ENCODE measurements at regions not wholly inside any gene's neighbourhood (a gene's known extent, or its start where the extent isn't known, plus 50 kb on each side); places are given as distances from the start of the nearest gene placed in this dataset.
"Not testable (repeated sequence)": the region's sequence is repeated elsewhere in the genome, so short reads cannot be mapped to it uniquely, and the experiment has no call there.

DNA sequence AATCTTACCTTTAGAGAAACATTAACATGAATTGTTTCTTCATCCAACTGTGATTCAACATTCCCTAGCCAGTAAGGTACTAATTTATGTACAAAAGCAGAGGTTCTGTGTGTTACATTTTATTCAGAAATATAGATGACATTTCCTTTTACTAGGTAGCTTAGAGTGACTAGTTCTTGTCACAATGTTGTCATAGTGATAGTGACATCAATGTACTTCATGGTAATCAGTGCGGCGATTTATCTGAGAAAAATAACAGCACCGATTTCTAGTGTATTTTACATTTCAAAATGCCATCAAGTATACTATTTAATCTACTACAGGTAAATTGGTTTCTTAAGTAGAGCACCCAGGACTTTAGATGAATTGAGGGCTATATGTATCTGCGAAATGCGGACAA lies 72.1 kb upstream of the DGKB start:
- no peaks in the 10 kb centered on the region for H3K27me3 Mint-ChIP-seq
- no peak overlapping the region for H3K4me3 Mint-ChIP-seq
- no peaks in the 10 kb centered on the region for H3K36me3 Mint-ChIP-seq (ENCODE audit: low read depth)

DNA sequence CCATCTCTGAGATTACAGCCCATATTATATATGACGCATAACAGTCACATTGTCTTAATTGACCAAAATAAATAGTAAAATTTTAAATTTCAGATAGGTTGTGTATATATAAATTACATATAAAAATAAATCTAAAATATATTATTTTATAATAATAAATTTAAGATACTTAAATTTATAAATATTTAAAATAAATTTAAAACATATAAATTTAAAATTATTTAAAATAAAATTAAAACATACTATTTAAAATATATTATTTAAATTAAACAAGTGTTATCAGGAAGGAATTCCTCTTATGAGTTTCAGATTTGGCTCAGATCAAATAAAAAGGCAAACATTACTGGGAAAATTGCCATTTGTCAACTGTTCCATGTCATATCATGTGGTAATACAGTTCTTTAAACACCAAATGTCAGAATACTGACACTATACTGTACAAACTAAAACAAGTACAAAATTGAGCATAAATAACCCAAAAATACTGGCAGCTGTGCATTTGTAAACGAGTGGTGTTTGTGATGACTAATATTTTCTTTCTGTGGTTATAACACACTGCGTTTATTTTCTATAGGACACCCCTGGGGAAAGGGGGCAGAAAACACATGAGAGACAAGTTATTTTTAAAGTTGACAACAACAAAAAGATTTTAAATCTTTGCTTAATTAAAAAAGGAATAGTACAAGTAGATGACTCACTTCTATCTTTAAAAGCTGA lies 71.3 kb upstream of the DGKB start:
- Mint-ChIP-seq H3K36me3 (ENCODE audit: low read depth) (no peaks in the 10 kb centered on the region), H3K9me3 (no peaks in the 10 kb centered on the region), H3K27me3 (no peaks in the 10 kb centered on the region), H3K4me3 (no peak overlapping the region), H3K4me1 (ENCODE audit: low read depth) (no peaks in the 10 kb centered on the region), H3K27ac (no peak overlapping the region)
- intact Hi-C loops (cut with micrococcal nuclease) = no loop called here

More for the DNA sequence above, 72.1 kb upstream of the DGKB start:
- Mint-ChIP-seq H3K27ac (no peak overlapping the region), H3K9me3 (no peaks in the 10 kb centered on the region), H3K4me1 (ENCODE audit: low read depth) (no peaks in the 10 kb centered on the region)
- intact Hi-C loops (cut with micrococcal nuclease) = no loop called here

DNA sequence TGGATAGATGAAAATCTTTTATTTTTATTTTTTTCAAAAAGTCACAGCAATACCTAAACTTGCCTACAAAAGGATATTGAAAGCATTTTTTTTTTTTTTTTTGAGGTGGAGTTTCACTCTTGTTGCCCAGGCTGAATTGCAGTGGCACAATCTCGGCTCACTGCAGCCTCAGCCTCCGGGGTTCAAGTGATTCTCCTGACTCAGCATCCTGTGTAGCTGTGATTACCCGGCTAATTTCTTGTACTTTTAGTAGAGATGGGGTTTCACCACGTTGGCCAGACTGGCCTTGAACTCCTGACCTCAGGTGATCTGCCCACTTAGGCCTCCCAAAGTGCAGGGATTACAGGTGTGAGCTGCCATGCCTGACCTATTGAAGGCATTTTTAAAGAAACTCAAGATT lies 69.1 kb upstream of the DGKB start:
- H3K9me3 Mint-ChIP-seq; intact Hi-C loops (cut with micrococcal nuclease); H3K27ac Mint-ChIP-seq; H3K27me3 Mint-ChIP-seq; H3K4me3 Mint-ChIP-seq; H3K36me3 Mint-ChIP-seq (ENCODE audit: low read depth); H3K4me1 Mint-ChIP-seq (ENCODE audit: low read depth): not testable (repeated sequence)

DNA sequence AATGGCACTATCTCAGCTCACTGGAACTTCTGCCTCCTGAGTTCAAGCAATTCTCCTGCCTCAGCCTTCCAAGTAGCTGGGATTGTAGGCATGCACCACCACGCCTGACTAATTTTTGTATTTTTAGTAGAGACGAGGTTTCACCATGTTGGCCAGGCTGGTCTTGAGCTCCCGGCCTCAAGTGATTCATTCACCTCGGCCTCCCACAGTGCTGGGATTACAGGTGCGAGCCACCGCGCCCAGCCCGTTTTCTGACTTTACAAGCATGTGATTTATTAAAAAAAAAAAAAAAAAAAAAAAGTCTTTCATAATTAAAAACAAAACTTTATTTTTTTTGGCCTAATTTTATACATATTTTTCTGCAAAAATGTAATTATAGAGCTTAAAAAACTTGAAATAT lies 64.8 kb upstream of the DGKB start:
- H3K4me1 Mint-ChIP-seq (ENCODE audit: low read depth); H3K27me3 Mint-ChIP-seq; intact Hi-C loops (cut with micrococcal nuclease); H3K27ac Mint-ChIP-seq; H3K4me3 Mint-ChIP-seq; H3K9me3 Mint-ChIP-seq; H3K36me3 Mint-ChIP-seq (ENCODE audit: low read depth): not testable (repeated sequence)

DNA sequence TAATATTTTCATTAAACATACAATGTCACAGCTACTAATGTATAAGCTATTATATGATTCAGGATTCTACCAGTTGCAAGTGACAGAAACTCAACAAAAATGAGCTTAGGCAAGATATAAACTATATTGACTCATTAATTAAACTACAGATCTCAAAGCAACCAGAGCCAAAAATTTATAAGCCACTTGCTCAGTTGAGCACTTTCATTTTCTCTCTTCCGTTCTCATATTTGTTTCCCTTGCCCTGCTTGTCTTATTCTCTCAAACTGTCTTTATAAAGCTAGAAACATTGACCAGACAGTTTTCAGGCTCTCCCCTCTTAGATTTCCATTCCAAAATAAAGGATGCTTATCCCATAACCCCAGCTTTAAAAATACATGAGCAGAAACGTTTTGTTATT lies 60.2 kb upstream of the DGKB start:
- no peak overlapping the region for H3K4me3 Mint-ChIP-seq
- H3K36me3 Mint-ChIP-seq (ENCODE audit: low read depth) = no peaks in the 10 kb centered on the region
- intact Hi-C loops (cut with micrococcal nuclease) = no loop called here
- no peaks in the 10 kb centered on the region for H3K27me3 Mint-ChIP-seq
- no peaks in the 10 kb centered on the region for H3K9me3 Mint-ChIP-seq
- H3K27ac Mint-ChIP-seq = no peak overlapping the region
- no peaks in the 10 kb centered on the region for H3K4me1 Mint-ChIP-seq (ENCODE audit: low read depth)

DNA sequence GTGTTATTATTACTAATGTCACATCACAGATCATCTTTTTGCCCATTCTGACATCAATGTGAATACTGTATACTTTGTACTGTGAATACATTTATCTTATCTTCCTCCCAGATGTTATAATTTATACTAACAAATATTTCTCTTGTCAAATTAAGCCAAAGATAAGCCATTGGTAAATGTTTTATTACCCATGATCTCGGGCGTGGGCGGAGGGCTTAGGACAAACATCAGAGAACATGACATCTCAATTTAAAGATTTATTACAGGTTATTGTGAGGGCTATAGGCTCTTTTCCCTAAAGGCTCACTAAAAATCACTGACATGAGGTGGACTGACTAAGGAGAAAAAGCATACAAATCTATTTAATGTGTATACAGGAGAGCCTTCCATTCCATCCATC lies 58.2 kb upstream of the DGKB start:
- intact Hi-C loops (cut with micrococcal nuclease) = no loop called here
- Mint-ChIP-seq H3K4me3 (no peak overlapping the region), H3K36me3 (ENCODE audit: low read depth) (no peaks in the 10 kb centered on the region), H3K4me1 (ENCODE audit: low read depth) (no peaks in the 10 kb centered on the region), H3K27me3 (no peaks in the 10 kb centered on the region), H3K27ac (no peak overlapping the region), H3K9me3 (no peaks in the 10 kb centered on the region)

DNA sequence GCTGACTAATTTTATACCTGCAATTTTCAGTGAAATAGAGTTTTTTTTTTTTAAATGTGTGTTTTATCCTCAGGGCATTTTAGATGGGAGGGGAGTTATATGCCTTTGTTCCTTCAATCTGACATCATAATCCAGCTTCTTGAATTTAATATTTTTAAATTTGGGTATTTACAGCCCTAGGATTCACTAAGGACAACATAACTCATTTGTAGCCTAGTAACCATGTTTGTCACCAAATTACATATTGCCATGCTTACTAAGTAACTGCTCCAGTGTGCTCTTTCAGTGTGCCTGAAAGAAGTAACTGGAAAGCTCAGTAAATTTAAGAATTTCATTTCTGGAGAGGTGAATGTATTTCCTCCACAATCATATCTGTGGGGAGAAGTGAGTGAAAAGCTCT lies 56.8 kb upstream of the DGKB start:
- Mint-ChIP-seq H3K4me3 (no peak overlapping the region), H3K27me3 (no peaks in the 10 kb centered on the region), H3K9me3 (no peaks in the 10 kb centered on the region), H3K36me3 (ENCODE audit: low read depth) (no peaks in the 10 kb centered on the region), H3K27ac (no peak overlapping the region), H3K4me1 (ENCODE audit: low read depth) (no peaks in the 10 kb centered on the region)
- intact Hi-C loops (cut with micrococcal nuclease) = no loop called here

DNA sequence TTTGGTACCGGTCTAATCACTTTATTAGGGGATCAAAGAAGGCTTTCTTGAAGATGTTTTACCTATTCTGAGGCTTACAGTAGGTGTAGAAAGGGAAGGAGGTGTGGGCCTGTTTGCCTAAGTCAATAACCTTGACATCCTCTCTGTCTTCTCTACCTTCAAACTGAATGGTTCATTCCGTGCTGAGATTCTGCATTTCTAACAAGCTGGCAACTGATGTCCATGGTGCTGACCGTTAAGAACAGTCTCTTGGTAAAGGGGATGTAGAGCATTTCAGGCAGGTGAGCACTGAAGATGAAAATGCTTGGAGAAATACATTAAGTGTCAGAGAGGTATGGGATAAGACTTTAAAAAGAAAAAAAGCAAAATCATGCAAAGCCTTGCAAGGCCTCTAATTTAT lies 51.5 kb upstream of the DGKB start:
- no peaks in the 10 kb centered on the region for H3K36me3 Mint-ChIP-seq (ENCODE audit: low read depth)
- intact Hi-C loops (cut with micrococcal nuclease) = no loop called here
- no peak overlapping the region for H3K27ac Mint-ChIP-seq
- no peak overlapping the region for H3K4me3 Mint-ChIP-seq
- H3K4me1 Mint-ChIP-seq (ENCODE audit: low read depth) = no peaks in the 10 kb centered on the region
- no peaks in the 10 kb centered on the region for H3K27me3 Mint-ChIP-seq
- no peaks in the 10 kb centered on the region for H3K9me3 Mint-ChIP-seq

Measured in dendritic cell treated with granulocyte-macrophage colony-stimulating factor and Interleukin-4, amounts not matched to agents 40 ng/mL and 50 ng/mL, for 4 days (primary cell).